Activated naive CD4-positive, alpha-beta T cell treated with anti-CD3 and anti-CD28 coated beads, Interleukin-2, amount 50 U/mL, for 24 hours (primary cell): ENCODE measurements at regions not wholly inside any gene's neighbourhood (a gene's known extent, or its start where the extent isn't known, plus 50 kb on each side); places are given as distances from the start of the nearest gene placed in this dataset.
"Not testable (repeated sequence)": the region's sequence is repeated elsewhere in the genome, so short reads cannot be mapped to it uniquely, and the experiment has no call there.

Experiments used
- H3K27ac Mint-ChIP-seq: one replicate; pipeline ENCODE4 v1.8.0; 2021; ENCODE audit warnings: mild to moderate bottlenecking, mixed read lengths
- H3K27me3 Mint-ChIP-seq: one replicate; pipeline ENCODE4 v1.8.0; 2021; ENCODE audit warnings: mixed read lengths
- H3K36me3 Mint-ChIP-seq: one replicate; pipeline ENCODE4 v1.8.0; 2021; ENCODE audit warnings: mixed read lengths
- H3K4me1 Mint-ChIP-seq: one replicate; pipeline ENCODE4 v1.8.0; 2021; ENCODE audit warnings: mixed read lengths
- H3K4me3 Mint-ChIP-seq: one replicate; pipeline ENCODE4 v1.8.0; 2021; ENCODE audit warnings: mild to moderate bottlenecking, mixed read lengths
- H3K9me3 Mint-ChIP-seq: one replicate; pipeline ENCODE4 v1.8.0; 2021; ENCODE audit warnings: mixed read lengths

GRCh38 chr9:124084087-124084486 is 72.5 kb downstream of the LHX2 start:
- peaks cover 3% of the 10 kb centered on the region for H3K27me3 Mint-ChIP-seq
- H3K9me3 Mint-ChIP-seq: peaks cover 13% of the 10 kb centered on the region
- H3K36me3 Mint-ChIP-seq: no peaks in the 10 kb centered on the region
- no peaks in the 10 kb centered on the region for H3K4me1 Mint-ChIP-seq
- no peak overlapping the region for H3K4me3 Mint-ChIP-seq
- no peak overlapping the region for H3K27ac Mint-ChIP-seq

DNA sequence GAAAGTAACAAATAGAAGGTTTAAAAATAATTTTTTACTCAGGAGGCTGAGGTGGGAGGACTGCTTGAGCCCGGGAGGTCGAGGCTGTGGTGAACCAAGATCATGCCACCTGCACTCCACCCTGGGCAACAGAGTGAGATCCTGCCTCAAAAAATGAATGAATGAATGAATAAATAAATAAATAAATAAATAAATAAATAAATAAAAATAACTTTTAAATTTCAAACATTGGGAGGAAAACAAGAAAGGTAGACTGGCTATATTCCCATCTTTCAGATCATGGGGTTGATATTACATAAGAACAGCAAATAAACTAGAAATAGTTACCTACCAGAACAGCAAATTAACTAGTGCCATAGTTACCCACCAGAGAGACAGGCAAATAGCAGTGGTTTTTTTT is 75.7 kb downstream of the LHX2 start:
- H3K9me3 Mint-ChIP-seq: peaks cover 13% of the 10 kb centered on the region
- H3K4me1 Mint-ChIP-seq: no peaks in the 10 kb centered on the region
- H3K27me3 Mint-ChIP-seq: peaks cover 6% of the 10 kb centered on the region
- no peaks in the 10 kb centered on the region for H3K36me3 Mint-ChIP-seq
- no peak overlapping the region for H3K27ac Mint-ChIP-seq
- no peak overlapping the region for H3K4me3 Mint-ChIP-seq

DNA sequence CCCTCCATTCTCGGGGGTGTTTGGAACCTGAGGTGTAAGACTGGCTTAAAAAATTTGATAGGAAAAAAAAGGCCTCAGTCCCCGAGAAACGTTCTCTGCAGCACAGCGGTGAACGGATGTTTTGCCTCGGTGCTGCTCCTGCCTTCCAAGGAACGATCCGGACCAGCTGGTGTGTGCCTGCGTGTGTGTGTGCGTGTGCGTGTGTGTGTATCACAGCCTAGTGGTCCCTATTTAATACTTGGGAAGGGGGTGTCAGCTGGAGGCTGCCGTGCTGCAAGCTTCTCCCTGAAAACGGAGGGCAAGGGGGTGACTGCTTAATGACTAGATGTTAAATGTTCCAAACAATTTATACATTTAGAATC is 76.9 kb downstream of the LHX2 start:
- Mint-ChIP-seq H3K27me3 (peaks cover 6% of the 10 kb centered on the region), H3K4me1 (no peaks in the 10 kb centered on the region), H3K9me3 (peaks cover 13% of the 10 kb centered on the region), H3K36me3 (no peaks in the 10 kb centered on the region), H3K4me3 (no peak overlapping the region), H3K27ac (no peak overlapping the region)

- H3K4me3 Mint-ChIP-seq, H3K4me1 Mint-ChIP-seq, H3K36me3 Mint-ChIP-seq, H3K27me3 Mint-ChIP-seq: not testable (repeated sequence)
- Mint-ChIP-seq H3K9me3 (peaks cover 13% of the 10 kb centered on the region), H3K27ac (peak overlapping the region; percentile 32)
Measured at GRCh38 chr9:124089631-124090488, 78.3 kb downstream of the LHX2 start.

DNA sequence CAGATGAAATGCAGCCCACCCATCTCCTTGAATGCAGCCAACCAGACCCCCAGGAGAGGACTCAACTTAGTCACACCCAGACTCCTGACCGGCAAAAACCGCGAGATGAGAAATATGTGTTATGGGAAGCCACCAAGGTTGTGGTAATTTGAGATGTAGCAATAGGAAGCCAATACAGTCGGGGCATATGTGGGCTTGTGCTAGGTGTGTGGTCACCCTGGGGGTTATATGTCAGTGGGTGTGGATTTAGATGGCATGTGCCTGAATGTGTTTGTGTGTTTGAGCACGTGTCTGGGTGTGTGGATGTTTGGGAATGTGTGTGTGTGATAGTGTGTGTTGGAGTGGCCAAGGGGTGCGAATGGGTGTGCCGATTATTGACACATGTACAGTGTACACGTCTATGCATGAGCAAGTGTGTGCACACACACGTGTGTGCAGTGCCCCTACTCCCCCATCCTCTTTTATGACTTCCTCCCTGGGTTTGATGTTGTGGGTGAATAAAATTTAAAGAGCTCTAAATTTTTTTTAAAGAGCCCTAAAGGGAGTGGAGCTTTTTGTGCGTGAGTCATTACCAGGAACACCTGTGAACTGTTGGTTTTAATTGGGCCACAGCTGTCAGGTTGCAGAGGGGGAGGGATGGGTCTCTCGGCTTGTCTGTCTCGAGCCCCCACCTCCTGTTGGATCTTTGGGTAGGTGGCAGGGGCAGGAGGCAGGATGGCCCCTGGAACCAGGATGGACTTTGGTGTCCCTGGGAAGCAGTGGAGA is 86.8 kb downstream of the LHX2 start:
- no peaks in the 10 kb centered on the region for H3K4me1 Mint-ChIP-seq
- H3K9me3 Mint-ChIP-seq: no peaks in the 10 kb centered on the region
- H3K27ac Mint-ChIP-seq: no peak overlapping the region
- H3K36me3 Mint-ChIP-seq: no peaks in the 10 kb centered on the region
- no peak overlapping the region for H3K4me3 Mint-ChIP-seq
- peaks cover 5% of the 10 kb centered on the region for H3K27me3 Mint-ChIP-seq

DNA sequence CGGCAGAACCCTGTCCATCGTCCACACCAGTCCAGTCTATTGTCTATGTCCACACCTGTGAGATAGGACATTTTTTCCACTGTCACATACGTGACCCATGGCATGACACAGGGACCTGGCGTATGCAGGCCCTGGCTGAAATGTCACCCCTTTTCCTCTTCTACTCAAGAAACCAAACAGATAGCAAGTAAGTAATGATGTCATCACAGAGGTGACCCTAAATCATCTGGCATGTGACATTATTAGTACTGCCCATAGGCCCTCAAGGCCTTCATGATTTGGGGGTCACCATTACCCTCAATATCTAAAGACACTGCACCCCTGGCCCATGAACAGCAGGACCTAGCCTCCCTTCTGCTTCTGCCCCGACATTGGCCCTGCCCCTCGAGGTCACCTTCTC is 88.3 kb downstream of the LHX2 start:
- no peaks in the 10 kb centered on the region for H3K4me1 Mint-ChIP-seq
- peaks cover 5% of the 10 kb centered on the region for H3K27me3 Mint-ChIP-seq
- no peaks in the 10 kb centered on the region for H3K36me3 Mint-ChIP-seq
- H3K9me3 Mint-ChIP-seq: no peaks in the 10 kb centered on the region
- H3K4me3 Mint-ChIP-seq: no peak overlapping the region
- no peak overlapping the region for H3K27ac Mint-ChIP-seq

DNA sequence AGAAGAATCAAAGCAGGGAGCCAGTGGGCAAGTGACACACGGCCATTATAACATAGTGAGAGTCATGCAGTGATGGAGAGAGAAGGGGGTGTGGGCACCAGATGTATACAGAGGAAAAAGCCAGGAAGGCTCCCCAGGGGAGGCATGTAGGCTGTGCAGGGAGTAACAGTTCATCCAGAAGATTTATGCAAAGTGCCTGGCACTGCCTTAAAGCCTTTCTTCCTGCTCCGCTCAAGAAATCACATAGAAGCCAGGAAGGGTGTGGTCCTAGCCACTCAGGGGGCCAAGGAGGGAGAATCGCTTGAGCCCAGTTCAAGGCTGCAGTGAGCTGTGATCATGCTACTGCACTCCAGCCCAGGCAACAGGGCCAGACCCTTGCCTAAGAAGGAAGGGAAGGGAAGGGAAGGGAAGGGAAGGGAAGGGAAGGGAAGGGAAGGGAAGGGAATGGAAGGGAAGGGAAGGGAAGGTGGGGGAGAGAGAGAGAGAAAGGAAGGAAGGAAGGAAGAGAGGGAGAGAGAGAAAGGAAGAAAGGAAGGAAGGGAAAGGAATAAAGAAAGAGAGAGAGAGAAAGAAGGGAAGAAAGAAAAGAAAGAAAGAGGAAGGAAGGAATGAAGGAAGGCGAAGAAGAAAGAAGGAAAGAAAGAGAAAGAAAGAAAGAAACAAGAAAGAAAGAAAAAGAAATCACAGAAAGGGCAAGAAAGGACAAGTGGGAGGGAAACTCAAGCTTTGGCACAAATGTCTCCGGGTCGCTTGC is 89.8 kb downstream of the LHX2 start:
- Mint-ChIP-seq H3K4me3 (no peak overlapping the region), H3K27me3 (peaks cover 7% of the 10 kb centered on the region), H3K9me3 (no peaks in the 10 kb centered on the region), H3K36me3 (no peaks in the 10 kb centered on the region), H3K4me1 (no peaks in the 10 kb centered on the region), H3K27ac (no peak overlapping the region)

GRCh38 chr9:124101969-124102345 is 90.4 kb downstream of the LHX2 start:
- Mint-ChIP-seq H3K27ac (no peak overlapping the region), H3K4me1 (no peaks in the 10 kb centered on the region), H3K4me3 (no peak overlapping the region), H3K9me3 (no peaks in the 10 kb centered on the region), H3K27me3 (peaks cover 7% of the 10 kb centered on the region), H3K36me3 (no peaks in the 10 kb centered on the region)

DNA sequence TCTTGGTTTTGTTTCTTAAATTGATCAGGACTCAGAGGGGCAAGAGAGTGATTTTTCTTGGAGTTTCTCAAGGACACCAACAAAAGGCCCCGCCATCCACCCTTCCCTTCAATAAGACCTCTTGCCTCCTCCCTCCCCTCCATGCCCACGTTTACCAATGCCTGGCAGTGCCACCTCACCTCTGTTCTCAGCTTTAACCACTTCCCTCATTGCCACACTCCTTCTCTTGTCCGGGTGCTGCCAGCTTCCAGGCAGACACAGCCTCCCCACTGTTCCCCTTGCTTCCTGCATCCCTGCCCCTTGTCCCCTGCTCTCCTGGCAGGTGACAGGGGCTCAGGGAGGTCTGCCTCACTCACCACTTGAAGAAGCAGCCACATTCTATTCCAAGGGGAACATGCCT is 90.8 kb downstream of the LHX2 start:
- Mint-ChIP-seq H3K27me3 (peaks cover 7% of the 10 kb centered on the region), H3K9me3 (no peaks in the 10 kb centered on the region), H3K4me1 (no peaks in the 10 kb centered on the region), H3K27ac (no peak overlapping the region), H3K4me3 (no peak overlapping the region), H3K36me3 (no peaks in the 10 kb centered on the region)

DNA sequence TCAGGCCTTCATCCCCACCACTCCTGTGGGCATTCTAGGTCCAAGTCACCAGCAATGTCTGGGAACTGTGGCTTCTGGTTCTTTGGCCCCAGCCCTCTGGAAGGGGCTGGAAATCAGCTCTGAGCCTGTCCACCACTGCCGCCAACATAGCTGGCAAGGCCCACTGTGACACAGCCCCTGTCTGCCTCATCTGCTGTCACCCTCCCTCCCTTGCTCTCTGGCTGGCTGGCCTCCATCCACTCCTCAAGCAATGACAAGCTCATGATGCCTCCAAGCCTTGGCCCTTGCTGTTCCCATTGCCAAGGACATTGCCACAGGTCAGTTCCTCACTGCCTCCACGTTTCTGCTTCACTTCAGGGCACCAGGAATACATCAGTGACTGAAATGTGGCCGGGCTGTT is 93.7 kb downstream of the LHX2 start:
- no peaks in the 10 kb centered on the region for H3K36me3 Mint-ChIP-seq
- H3K27me3 Mint-ChIP-seq: peaks cover 10% of the 10 kb centered on the region
- H3K27ac Mint-ChIP-seq: no peak overlapping the region
- no peaks in the 10 kb centered on the region for H3K9me3 Mint-ChIP-seq
- H3K4me3 Mint-ChIP-seq: no peak overlapping the region
- H3K4me1 Mint-ChIP-seq: no peaks in the 10 kb centered on the region

- peaks cover 12% of the 10 kb centered on the region for H3K27me3 Mint-ChIP-seq
- H3K9me3 Mint-ChIP-seq: peaks cover 4% of the 10 kb centered on the region
- H3K4me1 Mint-ChIP-seq: no peaks in the 10 kb centered on the region
- no peaks in the 10 kb centered on the region for H3K36me3 Mint-ChIP-seq
- no peak overlapping the region for H3K4me3 Mint-ChIP-seq
- no peak overlapping the region for H3K27ac Mint-ChIP-seq
Measured at GRCh38 chr9:124108216-124108615, 96.6 kb downstream of the LHX2 start.

DNA sequence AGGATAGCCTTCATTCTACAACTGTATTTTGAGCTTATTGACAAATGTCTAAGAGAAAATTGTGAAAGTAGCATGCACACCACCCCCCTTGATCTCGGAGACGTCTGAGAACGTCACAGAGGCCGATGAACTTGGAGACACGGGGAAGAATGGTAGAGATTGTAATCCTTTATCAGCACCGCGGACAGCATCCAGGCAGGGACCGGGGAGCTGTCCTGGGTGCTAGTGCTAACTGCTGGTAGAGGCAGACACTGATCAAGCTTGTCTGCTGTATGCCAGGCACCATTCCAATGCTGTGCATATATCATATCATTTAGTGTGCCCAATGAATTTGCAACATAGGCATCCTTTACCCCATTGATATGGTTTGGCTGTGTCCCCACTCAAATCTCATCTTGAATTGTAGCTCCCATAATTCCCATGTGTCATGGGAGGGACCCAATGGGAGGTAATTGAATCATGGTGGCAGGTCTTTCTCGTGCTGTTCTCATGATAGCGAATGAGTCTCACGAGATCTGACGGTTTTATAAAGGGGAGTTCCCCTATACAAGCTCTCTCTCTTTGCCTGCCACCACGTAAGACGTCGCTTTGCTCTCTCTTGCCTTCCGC is 98.8 kb downstream of the LHX2 start:
- no peak overlapping the region for H3K4me3 Mint-ChIP-seq
- H3K4me1 Mint-ChIP-seq: no peaks in the 10 kb centered on the region
- H3K27me3 Mint-ChIP-seq: peaks cover 12% of the 10 kb centered on the region
- H3K36me3 Mint-ChIP-seq: no peaks in the 10 kb centered on the region
- H3K27ac Mint-ChIP-seq: no peak overlapping the region
- H3K9me3 Mint-ChIP-seq: peaks cover 4% of the 10 kb centered on the region

DNA sequence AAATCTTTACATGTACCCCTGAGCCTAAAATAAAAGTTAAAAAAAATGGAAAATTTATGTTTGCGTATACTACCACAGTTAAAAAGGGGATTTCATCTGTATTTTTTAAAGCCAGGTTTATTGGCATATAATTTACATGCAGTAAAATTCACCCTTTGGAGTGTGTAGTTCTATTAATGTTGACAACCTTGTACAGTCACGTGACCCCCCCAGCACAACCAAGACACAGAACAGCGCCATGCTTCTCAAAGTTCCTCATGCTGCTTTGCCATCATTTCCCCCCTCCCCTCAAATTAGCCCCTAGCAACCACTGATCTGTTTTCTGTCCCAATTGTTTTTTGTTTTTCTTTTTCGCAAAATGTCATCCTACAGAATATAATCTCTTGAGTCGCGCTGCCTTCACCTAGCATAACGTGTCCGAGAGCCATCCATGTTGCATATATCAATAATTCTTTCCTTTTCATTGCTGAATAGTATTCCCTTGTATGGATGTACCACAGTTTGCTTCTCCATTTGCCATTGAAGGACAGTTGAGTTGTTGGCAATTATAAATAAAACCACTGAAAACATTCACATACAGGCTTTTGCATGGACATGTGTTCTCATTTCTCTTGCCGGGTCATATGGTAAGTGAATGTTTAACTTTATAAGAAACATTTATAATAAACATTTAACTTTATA is 105.3 kb downstream of the LHX2 start:
- H3K9me3 Mint-ChIP-seq: peaks cover 8% of the 10 kb centered on the region
- no peaks in the 10 kb centered on the region for H3K36me3 Mint-ChIP-seq
- no peak overlapping the region for H3K4me3 Mint-ChIP-seq
- no peaks in the 10 kb centered on the region for H3K4me1 Mint-ChIP-seq
- peaks cover 16% of the 10 kb centered on the region for H3K27me3 Mint-ChIP-seq
- H3K27ac Mint-ChIP-seq: no peak overlapping the region

DNA sequence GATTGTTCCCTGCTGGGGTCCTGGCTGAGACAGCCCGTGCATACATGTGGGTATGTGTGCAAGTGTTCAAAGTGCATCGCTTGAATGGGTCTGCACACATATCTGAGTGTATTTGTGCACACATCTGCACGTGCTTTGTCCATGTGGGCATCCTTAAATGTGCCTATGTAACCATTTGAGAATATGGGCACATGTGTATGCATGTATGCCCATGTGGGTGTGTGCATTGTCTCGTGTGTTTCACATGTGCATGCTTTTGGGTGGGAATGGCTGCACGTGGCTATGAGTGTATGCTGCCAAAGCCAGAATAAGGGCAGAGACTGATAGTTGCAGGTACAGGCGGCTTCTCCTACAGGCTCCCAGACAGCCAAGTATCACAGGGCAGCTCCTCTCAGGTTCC is 107.3 kb downstream of the LHX2 start:
- Mint-ChIP-seq H3K4me1 (no peaks in the 10 kb centered on the region), H3K36me3 (no peaks in the 10 kb centered on the region), H3K27ac (no peak overlapping the region), H3K9me3 (peaks cover 8% of the 10 kb centered on the region), H3K4me3 (no peak overlapping the region), H3K27me3 (peaks cover 14% of the 10 kb centered on the region)

- Mint-ChIP-seq H3K4me1 (no peaks in the 10 kb centered on the region), H3K36me3 (no peaks in the 10 kb centered on the region), H3K27me3 (peaks cover 13% of the 10 kb centered on the region), H3K4me3 (no peak overlapping the region), H3K27ac (no peak overlapping the region), H3K9me3 (peaks cover 8% of the 10 kb centered on the region)
Measured at GRCh38 chr9:124120272-124120671, 108.7 kb downstream of the LHX2 start.
